K562 (cell line): ENCODE measurements at regions not wholly inside any gene's neighbourhood (a gene's known extent, or its start where the extent isn't known, plus 50 kb on each side); places are given as distances from the start of the nearest gene placed in this dataset.

Experiments
- ATAC-seq: fragments of 200-7000 bp; cut with Tn5 transposase; 3 replicates; pipeline ENCODE4 v1.9.1; 2020; ENCODE audit warnings: moderate library complexity
- BruUV-seq: library from RNA; stranded (reverse); fragments of 400-500 nt; replicated peaks from 2 replicates; lab custom pipeline; 2021; lab: Mats Ljungman, UMichigan
- CTCF ChIA-PET: fragments of 300-600 bp; formaldehyde crosslinking; extraction: SDS; loops from one replicate; lab custom pipeline; 2021; ENCODE audit warnings: low intra/inter-chr PET ratio; lab: Yijun Ruan, JAX
- POLR2A ChIA-PET: fragments of 300-600, 350-650 bp; sonication (Branson Sonifier 250); formaldehyde crosslinking; extraction: SDS; loops from one replicate; lab custom pipeline; 2021; ENCODE audit warnings: antibody characterized with exemption, inconsistent platforms; lab: Yijun Ruan, JAX
- DNase-seq, 4 experiments: peaks; one replicate each; pipeline versions ENCODE4 v3.0.0 to v3.0.0-alpha.2; 2011 to 2018; ENCODE audit warnings: low spot score in 3 of 4, mixed read lengths in 3 of 4; ENCODE audit errors: extremely low read depth in 1 of 4
- FAIRE-seq: peaks from 2 replicates; lab custom pipeline; 2011; peaks lifted over from hg19 to GRCh38; lab: Jason Lieb, UNC
- H2AFZ ChIP-seq: 2 replicates; pipeline ENCODE4 v1.6.0; 2011; ENCODE audit warnings: low read depth, low read length, control low read depth, inconsistent platforms
- H3K27ac ChIP-seq: fragments of 200-600 bp; 3 replicates; pipeline ENCODE4 v1.8.0; 2011; ENCODE audit warnings: low read depth, mild to moderate bottlenecking, control low read depth, inconsistent platforms, low read length, moderate library complexity, mixed read lengths; ENCODE audit errors: extremely low read depth
- H3K27me3 ChIP-seq, 2 experiments: fragments of 300-600 bp in 1 of 2; 2 replicates in 1 of 2; 3 replicates in 1 of 2; pipeline versions ENCODE4 v1.6.0 to v1.8.0; 2011; ENCODE audit warnings: inconsistent platforms in 2 of 2, low read length in 2 of 2, mild to moderate bottlenecking in 1 of 2, mixed read lengths in 1 of 2, moderate library complexity in 1 of 2; ENCODE audit not compliant: control insufficient read depth in 2 of 2, insufficient read depth in 2 of 2
- H3K36me3 ChIP-seq: fragments of 300-600 bp; 3 replicates; pipeline ENCODE4 v1.8.0; 2011; ENCODE audit warnings: mild to moderate bottlenecking, low read length, inconsistent platforms; ENCODE audit not compliant: control insufficient read depth, insufficient read depth
- H3K4me1 ChIP-seq, 2 experiments: fragments of 200-600 bp in 1 of 2; replicated peaks in 1 of 2; 2 replicates in 1 of 2; 3 replicates in 1 of 2; pipeline versions ENCODE4 v1.5.1 to v1.8.0; 2011; ENCODE audit warnings: inconsistent platforms in 2 of 2, low read length in 2 of 2, mild to moderate bottlenecking in 1 of 2, mixed read lengths in 1 of 2, moderate library complexity in 1 of 2; ENCODE audit not compliant: control insufficient read depth in 2 of 2, insufficient read depth in 2 of 2
- H3K4me2 ChIP-seq: 2 replicates; pipeline ENCODE4 v1.6.1; 2011; ENCODE audit warnings: low read length, control low read depth, inconsistent platforms, mixed read lengths; ENCODE audit not compliant: insufficient read depth
- H3K4me3 ChIP-seq: fragments of 200-600 bp; sonication (generic), shearing (Covaris generic); 2 replicates; pipeline ENCODE4 v1.5.1; 2016; ENCODE audit warnings: control low read depth, inconsistent platforms
- H3K79me2 ChIP-seq: fragments of 200-600 bp; 3 replicates; pipeline ENCODE4 v1.8.0; 2011; ENCODE audit warnings: low read length, inconsistent platforms; ENCODE audit not compliant: control insufficient read depth, insufficient read depth
- H3K9ac ChIP-seq, 2 experiments: 2 replicates each; pipeline versions ENCODE4 v1.6.0 to v1.6.1; 2011; ENCODE audit warnings: low read depth in 2 of 2, low read length in 2 of 2, control low read depth in 1 of 2, inconsistent platforms in 1 of 2, mild to moderate bottlenecking in 1 of 2, mixed read lengths in 1 of 2; ENCODE audit not compliant: insufficient read depth in 1 of 2
- H3K9me1 ChIP-seq: one replicate; pipeline ENCODE4 v1.6.0; 2011; ENCODE audit warnings: inconsistent platforms, mild to moderate bottlenecking, low read length, moderate library complexity; ENCODE audit not compliant: control insufficient read depth, insufficient read depth
- H3K9me3 ChIP-seq: replicated peaks from 2 replicates; pipeline ENCODE4 v1.5.1; 2011; ENCODE audit warnings: low read depth, low read length, inconsistent platforms; ENCODE audit not compliant: control insufficient read depth, insufficient read depth
- H4K20me1 ChIP-seq: replicated peaks from 2 replicates; pipeline ENCODE4 v1.6.1; 2011; ENCODE audit warnings: low read length, inconsistent platforms, mixed read lengths; ENCODE audit not compliant: control insufficient read depth, insufficient read depth
- MYBL2 ChIP-seq, 2 experiments: fragments of 450-650 bp in 1 of 2; sonication (generic) in 1 of 2; formaldehyde crosslinking in 1 of 2; IDR thresholded peaks; 2 replicates each; pipeline versions ENCODE4 v1.6.1 to v1.8.1; 2017 to 2022; ENCODE audit warnings: borderline replicate concordance in 1 of 2, inconsistent platforms in 1 of 2, low read depth in 1 of 2, mild to moderate bottlenecking in 1 of 2, missing genetic modification reagents in 1 of 2, moderate library complexity in 1 of 2
- NFIC ChIP-seq: fragments of 450-650 bp; IDR thresholded peaks from 2 replicates; pipeline ENCODE4 v1.6.1; 2017; ENCODE audit warnings: mild to moderate bottlenecking, inconsistent platforms
- RBM17 ChIP-seq: fragments of 200-400 bp; formaldehyde crosslinking; IDR thresholded peaks from 2 replicates; pipeline ENCODE4 v1.6.1; 2017; ENCODE audit warnings: low read depth, mild to moderate bottlenecking, low read length, borderline replicate concordance
- SOX6 ChIP-seq: fragments of 450-650 bp; IDR thresholded peaks from 2 replicates; pipeline ENCODE4 v1.6.1; 2014; ENCODE audit warnings: mild to moderate bottlenecking
- TARDBP ChIP-seq: fragments of 450-650 bp; IDR thresholded peaks from 2 replicates; pipeline ENCODE4 v1.6.1; 2016
- ZNF197 ChIP-seq: fragments of 200-800 bp; sonication (Bioruptor generic); IDR thresholded peaks from 2 replicates; pipeline ENCODE4 v1.6.1; 2016; ENCODE audit warnings: low read depth, missing genetic modification characterization, missing compliant biosample characterization
- WGBS: fragments of 100-300 bp; shearing (Covaris generic); methylation state at CpG from one replicate; pipeline ENCODE4 v1.1.6; 2016; ENCODE audit warnings: low coverage, mixed read lengths; ENCODE audit not compliant: insufficient coverage; ENCODE audit errors: missing lambda C conversion rate; 5-methylcytosine and 5-hydroxymethylcytosine counted together
- in situ Hi-C: fragments of 300-500 bp; cut with MboI; formaldehyde crosslinking; loops from 4 replicates; pipeline ENCODE4 v1.15.0; 2018; ENCODE audit warnings: inconsistent platforms, mixed read lengths
- intact Hi-C: fragments of 100-400 bp; cut with micrococcal nuclease; formaldehyde crosslinking; loops from 2 replicates; pipeline ENCODE4 v1.14.2; 2022
- TF ChIP-seq, protein P1 (sequence below), 2 experiments: fragments of 450-650 bp in 1 of 2; sonication (generic) in 1 of 2; formaldehyde crosslinking; conservative IDR thresholded peaks; 2 replicates each; pipeline versions ENCODE4 v1.4.0 to v1.8.1; 2020 to 2022; ENCODE audit warnings: mild to moderate bottlenecking in 1 of 2, missing genetic modification reagents in 1 of 2

DNA sequence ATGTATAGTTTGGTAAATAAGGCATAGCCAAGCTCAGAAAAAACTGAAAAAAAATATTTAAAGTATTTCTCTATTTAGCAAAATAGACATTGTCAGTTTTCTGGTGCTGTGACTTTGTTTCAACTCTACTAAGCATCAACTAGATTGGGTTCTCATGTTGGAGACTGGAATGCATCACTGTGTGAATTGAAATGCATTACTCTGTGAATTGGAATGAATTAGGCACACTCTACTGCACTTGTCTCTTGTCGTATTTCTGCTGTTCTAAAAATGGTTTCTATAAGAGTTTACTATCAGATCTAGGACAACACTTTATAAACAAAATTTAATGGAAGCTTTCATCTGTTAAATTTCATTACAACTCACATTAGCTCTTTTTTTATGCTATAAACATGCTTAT lies 1772.2 kb downstream of the MAT2B start:
- Histone ChIP-seq H3K4me3 (no peak overlapping the region), H3K9ac (no peak overlapping the region), H3K27ac (no peak overlapping the region), H3K4me1 (no peaks in the 10 kb centered on the region), H3K27me3 (no peaks in the 10 kb centered on the region)
- ATAC-seq, result no peak
- in situ Hi-C loops, result no loop called here
- TF ChIP-seq RBM17, result no peak
- no peak for TF ChIP-seq ZNF197
- TF ChIP-seq TARDBP, result no peak
- no peak for TF ChIP-seq MYBL2 (IDR thresholded peaks at IDR 0.05; ENCODE audit: low read depth)
- no peak for TF ChIP-seq MYBL2 (CRISPR knock-in tag; IDR thresholded peaks at IDR 0.05; ENCODE audit: borderline replicate concordance)
- TF ChIP-seq SOX6, result no peak
- TF ChIP-seq, protein P1, sequence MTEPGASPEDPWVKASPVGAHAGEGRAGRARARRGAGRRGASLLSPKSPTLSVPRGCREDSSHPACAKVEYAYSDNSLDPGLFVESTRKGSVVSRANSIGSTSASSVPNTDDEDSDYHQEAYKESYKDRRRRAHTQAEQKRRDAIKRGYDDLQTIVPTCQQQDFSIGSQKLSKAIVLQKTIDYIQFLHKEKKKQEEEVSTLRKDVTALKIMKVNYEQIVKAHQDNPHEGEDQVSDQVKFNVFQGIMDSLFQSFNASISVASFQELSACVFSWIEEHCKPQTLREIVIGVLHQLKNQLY (CRISPR knock-in tag; conservative IDR thresholded peaks at IDR 0.05), result no peak
- no peak for TF ChIP-seq NFIC
- TF ChIP-seq, all 486 proteins: peak for 0
- intact Hi-C loops, result no loop called here
- H3K9me3 ChIP-seq, result 0 out of 2 replicates have a peak, but pooled peaks cover 2% of the 10 kb centered on the region
- H3K4me2 ChIP-seq, result no peak overlapping the region
- no peaks in the 10 kb centered on the region for H4K20me1 ChIP-seq
- no peaks in the 10 kb centered on the region for H3K9me1 ChIP-seq
- no peak overlapping the region for H2AFZ ChIP-seq
- ChIA-PET CTCF (no interaction called here), POLR2A (no interaction called here)
- no peaks in the 10 kb centered on the region for H3K36me3 ChIP-seq
- FAIRE-seq (no peak), DNase-seq (no peak)
- WGBS, result 0% methylated on average over 1 of the region's 1 CpG
- no peaks in the 10 kb centered on the region for H3K79me2 ChIP-seq
- no TSS peak for BruUV-seq
